ENCODE measurements at regions not wholly inside any gene's neighbourhood (a gene's known extent, or its start where the extent isn't known, plus 50 kb on each side); places are given as distances from the start of the nearest gene placed in this dataset.

DNA sequence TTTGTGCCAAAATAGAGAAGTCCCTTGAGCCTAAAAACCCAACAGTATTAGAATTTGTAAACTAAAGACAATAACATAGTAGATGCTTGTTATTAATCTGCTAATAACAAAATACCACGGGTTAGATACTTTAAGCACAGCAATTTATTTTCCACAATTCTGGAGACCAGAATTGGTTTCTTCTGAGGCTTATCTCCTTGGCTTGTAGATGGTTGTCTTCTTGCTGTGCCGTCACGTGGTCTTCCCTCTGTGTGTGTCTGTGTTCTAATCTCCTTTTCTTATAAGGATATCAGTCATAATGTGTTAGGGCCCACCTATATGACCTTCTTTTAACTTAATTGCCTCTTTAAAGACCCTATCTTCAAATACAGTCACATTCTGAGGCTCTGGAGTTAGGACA lies 260.1 kb downstream of the CYRIA start:
- TF ChIP-seq, protein P1, sequence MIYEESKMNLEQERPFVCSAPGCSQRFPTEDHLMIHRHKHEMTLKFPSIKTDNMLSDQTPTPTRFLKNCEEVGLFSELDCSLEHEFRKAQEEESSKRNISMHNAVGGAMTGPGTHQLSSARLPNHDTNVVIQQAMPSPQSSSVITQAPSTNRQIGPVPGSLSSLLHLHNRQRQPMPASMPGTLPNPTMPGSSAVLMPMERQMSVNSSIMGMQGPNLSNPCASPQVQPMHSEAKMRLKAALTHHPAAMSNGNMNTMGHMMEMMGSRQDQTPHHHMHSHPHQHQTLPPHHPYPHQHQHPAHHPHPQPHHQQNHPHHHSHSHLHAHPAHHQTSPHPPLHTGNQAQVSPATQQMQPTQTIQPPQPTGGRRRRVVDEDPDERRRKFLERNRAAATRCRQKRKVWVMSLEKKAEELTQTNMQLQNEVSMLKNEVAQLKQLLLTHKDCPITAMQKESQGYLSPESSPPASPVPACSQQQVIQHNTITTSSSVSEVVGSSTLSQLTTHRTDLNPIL (CRISPR knock-in tag; IDR thresholded peaks at IDR 0.05; ENCODE audit: low read depth) = no peak
- TF ChIP-seq OSR1 (CRISPR knock-in tag; IDR thresholded peaks at IDR 0.05) (no peak), ZNF8 (CRISPR knock-in tag; IDR thresholded peaks at IDR 0.05) (no peak), ARNTL (CRISPR knock-in tag; IDR thresholded peaks at IDR 0.05; ENCODE audit: borderline replicate concordance, low read depth) (no peak), PPARA (CRISPR knock-in tag; IDR thresholded peaks at IDR 0.05; ENCODE audit: borderline replicate concordance) (no peak), ZNF565 (CRISPR knock-in tag; conservative IDR thresholded peaks at IDR 0.05; ENCODE audit: low read depth) (no peak)
